Fibroblast of the aortic adventitia (primary cell): ENCODE measurements at regions not wholly inside any gene's neighbourhood (a gene's known extent, or its start where the extent isn't known, plus 50 kb on each side); places are given as distances from the start of the nearest gene placed in this dataset.

Experiments used
- DNase-seq: peaks from one replicate; pipeline ENCODE4 v3.0.0-alpha.2; 2010; ENCODE audit warnings: low read depth
- H3K4me3 ChIP-seq: 2 replicates; pipeline ENCODE4 v1.5.1; 2011; ENCODE audit warnings: low read depth, mild to moderate bottlenecking, control low read depth, low read length, moderate library complexity
- CTCF ChIP-seq: IDR thresholded peaks from 2 replicates; pipeline ENCODE4 v1.5.1; 2011; ENCODE audit warnings: mild to moderate bottlenecking, low read length, control low read depth, inconsistent platforms; ENCODE audit not compliant: insufficient read depth

- TF ChIP-seq CTCF = no peak
- DNase-seq = no peak
Measured at GRCh38 chr5:56686337-56687195, 128.8 kb upstream of the MAP3K1 start.

GRCh38 chr5:56685503-56686217, 129.7 kb upstream of the MAP3K1 start:
- H3K4me3 ChIP-seq = no peak overlapping the region
- no peak for TF ChIP-seq CTCF
- DNase-seq = no peak

More at GRCh38 chr5:56686337-56687195, 128.8 kb upstream of the MAP3K1 start:
- H3K4me3 ChIP-seq = no peak overlapping the region

- no peak for TF ChIP-seq CTCF
- H3K4me3 ChIP-seq = no peak overlapping the region
- DNase-seq = no peak
Measured at GRCh38 chr5:56684159-56684558, 131.2 kb upstream of the MAP3K1 start.

- no peak for DNase-seq
- H3K4me3 ChIP-seq = no peak overlapping the region
- no peak for TF ChIP-seq CTCF
Measured at GRCh38 chr5:56683733-56684132, 131.6 kb upstream of the MAP3K1 start.

- DNase-seq = no peak
- TF ChIP-seq CTCF = no peak
- H3K4me3 ChIP-seq = no peak overlapping the region
Measured at GRCh38 chr5:56683281-56683680, 132.1 kb upstream of the MAP3K1 start.

GRCh38 chr5:56681346-56681745, 134.0 kb upstream of the MAP3K1 start:
- H3K4me3 ChIP-seq = no peak overlapping the region
- DNase-seq = no peak
- TF ChIP-seq CTCF = no peak
